ENCODE measurements at regions not wholly inside any gene's neighbourhood (a gene's known extent, or its start where the extent isn't known, plus 50 kb on each side); places are given as distances from the start of the nearest gene placed in this dataset.

DNA sequence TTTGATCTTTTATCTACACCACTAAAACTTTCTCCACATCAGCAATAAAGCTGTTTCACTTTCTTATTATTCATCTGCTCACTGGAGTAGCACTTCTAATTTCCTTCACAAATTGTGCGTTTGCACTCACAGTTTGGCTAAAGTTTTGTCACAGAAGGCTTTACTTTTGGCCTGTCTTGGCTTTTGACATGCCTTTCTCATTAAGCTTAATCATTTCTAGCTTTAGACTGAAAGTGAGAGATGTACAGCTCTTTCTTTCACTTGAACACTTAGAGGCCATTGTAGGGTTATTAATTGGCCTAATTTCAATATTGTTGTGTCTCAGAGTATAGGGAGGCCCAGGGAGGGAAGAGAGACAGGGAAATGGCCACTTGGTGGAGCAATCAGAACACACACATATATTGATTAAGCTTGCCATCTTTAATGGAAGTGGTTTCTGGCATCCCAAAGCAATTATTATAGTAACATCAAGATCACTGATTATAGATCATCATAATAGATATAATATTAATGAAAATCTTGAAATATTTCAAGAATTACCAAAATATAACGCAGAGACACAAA lies 512.5 kb downstream of the ETV1 start:
- FAIRE-seq (no peak), DNase-seq (ENCODE audit: insufficient read length, low spot score) (no peak)

DNA sequence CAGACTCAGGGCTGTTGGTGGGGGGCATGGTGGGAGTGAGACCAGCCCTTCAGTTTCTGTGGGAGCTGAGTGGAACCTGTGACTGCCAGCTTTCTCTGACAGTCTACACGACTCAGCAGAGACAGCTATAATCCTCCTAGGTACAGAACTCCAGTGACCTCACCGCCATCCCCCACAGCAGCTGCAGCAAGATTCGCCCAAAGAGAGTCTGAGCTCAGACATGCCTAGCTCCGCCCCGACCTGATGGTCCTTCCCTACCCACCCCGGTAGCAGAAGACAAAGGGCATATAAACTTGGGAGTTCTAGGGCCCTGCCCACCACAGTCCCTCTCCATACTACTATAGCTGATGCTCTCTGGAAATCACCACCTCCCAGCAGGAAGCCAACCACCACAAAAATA lies 500.1 kb downstream of the ETV1 start:
- DNase-seq (ENCODE audit: insufficient read length, low spot score): no peak
- FAIRE-seq: no peak

DNA sequence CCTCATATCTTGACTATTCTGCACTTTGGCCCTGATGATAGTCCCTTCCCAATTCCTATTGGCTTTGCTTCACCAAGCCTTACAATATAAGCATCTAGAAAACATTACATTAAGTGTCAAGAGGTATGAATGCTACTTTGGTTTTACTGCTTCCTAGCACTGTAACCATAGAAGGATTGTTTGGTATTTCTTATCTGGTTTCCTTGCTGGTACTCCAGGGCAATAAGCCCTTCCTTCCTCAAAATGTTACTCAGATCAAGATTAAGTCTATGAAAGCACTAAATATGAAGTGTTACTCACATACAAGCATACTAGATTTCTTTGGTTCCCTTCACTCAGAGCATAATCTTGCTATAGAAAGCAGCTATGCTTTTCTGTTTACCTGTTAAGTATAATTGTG lies 492.5 kb downstream of the ETV1 start:
- DNase-seq (ENCODE audit: insufficient read length, low spot score) (no peak), FAIRE-seq (no peak)

DNA sequence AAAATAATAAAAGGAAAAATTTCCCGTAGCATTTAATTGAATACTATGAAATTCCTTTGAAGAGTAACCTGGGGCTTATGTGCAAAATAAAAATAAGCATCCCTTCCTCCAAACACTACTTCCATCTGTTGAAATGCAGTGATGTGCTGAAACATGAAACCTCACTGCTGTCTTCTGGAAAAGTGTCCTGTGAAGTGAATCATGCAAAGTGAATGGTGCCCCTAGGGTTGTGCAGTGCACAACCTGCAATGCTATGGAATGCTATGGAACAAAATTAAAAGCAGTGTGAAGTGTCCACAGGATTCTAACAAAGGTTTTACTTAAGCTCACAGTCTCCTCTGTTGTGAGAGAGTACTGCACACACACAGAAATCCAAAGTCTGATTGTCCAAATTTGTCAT lies 480.9 kb downstream of the ETV1 start:
- no peak for FAIRE-seq
- no peak for DNase-seq (ENCODE audit: insufficient read length, low spot score)

DNA sequence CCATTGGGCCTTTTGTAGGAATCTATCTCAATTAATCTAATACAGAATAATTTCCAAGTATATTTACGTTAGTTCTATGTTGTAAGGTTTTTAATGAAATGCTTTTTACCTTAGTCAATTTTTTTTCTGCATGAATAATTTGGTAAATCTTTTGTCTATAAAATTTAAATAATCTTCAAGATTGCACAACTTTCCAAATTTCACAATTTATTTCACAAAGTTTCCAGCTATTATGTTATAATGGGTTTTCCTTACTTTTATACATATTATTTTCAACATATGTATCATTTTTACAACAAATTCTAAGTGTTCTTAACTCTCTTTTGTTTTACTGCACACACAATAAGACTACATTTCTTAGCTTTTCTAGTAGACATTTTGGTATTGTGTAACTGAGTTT lies 470.7 kb downstream of the ETV1 start:
- no peak for FAIRE-seq
- no peak for DNase-seq (ENCODE audit: insufficient read length, low spot score)

DNA sequence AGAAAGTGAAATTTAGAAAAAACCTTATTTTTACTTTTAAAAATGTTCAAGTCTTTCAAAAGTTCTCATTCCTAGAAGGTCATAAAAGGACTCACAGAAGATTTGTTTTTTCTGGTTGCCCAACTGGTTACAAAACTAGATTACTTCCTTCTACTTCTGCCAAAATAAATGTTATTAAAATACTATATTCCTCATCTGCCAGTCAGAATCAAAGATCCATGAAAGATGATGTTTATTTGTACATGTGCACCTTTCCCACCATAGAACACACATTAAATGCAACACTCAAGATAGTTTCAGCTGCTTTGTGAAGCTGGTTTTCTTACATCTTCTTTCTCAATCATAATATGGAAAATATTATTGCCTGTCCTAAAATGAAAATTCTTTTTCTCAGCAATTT lies 465.4 kb downstream of the ETV1 start:
- FAIRE-seq: no peak
- no peak for DNase-seq (ENCODE audit: insufficient read length, low spot score)

DNA sequence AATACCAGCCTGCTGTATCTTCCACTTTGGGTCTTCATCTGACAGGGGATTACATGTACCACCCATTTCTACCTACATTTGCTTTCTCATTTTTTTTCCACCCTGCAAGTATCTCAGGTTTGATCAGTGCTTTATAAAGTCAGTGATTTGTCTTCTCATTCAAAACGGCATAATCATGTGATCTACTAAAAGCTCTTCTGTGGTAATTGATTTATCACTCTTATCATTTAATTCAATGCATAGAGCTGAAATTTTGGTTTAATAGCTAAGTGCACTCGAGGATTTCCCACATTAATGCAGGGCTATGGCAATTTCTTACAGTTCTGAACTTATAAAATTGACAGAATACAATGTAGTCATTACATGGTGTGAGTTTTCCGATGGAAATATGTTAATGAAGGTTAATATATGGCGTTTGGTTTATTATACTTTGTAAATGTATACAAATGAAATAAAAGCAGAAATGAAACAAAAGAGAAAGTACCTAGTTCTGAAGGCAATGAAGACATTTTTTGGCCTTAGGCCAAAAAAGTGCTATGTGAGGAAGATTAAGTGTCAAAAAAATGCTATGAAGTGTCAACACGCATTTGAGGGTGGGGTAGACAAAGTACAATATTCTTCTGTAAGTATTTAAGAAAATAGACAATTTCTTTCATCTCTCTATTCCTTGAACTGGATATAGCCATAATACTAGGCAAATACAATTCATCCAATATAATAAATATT lies 457.3 kb downstream of the ETV1 start:
- FAIRE-seq: no peak

DNA sequence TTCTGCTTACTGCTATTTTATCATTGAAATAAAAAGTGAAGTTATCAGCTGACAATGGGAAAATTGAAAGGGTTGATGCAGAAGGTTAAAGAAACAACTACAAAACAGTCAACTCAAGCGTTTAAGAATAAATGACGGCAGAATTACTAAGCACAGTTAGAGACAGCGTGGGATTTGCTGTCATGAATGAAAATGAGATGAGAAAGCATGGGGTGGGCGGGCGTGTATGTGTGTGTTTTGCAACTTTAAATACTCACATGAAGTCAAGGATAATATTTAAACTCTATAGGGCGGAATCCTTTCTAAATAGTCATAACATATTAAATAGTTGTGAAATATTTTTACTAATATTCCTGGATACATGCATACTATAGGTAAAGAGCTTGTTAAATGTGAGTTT lies 450.8 kb downstream of the ETV1 start:
- FAIRE-seq: no peak
- no peak for DNase-seq (ENCODE audit: insufficient read length, low spot score)

More for the DNA sequence above, 457.3 kb downstream of the ETV1 start:
- DNase-seq (ENCODE audit: insufficient read length, low spot score): no peak

DNA sequence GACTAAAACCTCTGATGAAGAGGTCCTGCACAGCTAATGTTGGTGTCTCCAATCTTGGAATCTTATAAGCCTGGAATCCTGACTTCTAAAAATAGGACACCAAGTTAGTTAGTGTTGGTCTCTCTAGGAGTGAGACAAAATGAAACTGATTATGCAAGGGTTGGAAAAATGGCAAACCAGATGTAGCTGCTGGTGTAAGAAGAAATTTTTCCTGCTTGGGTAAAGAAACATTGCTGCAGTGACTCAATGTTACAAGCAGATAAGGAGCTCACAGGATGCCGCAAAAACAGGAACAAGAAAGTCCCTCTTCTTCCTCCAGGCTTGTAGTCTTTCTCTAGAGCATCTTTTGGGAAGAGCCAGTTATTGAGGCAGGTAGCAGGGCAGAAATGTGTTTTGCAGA lies 449.0 kb downstream of the ETV1 start:
- FAIRE-seq (no peak), DNase-seq (ENCODE audit: insufficient read length, low spot score) (no peak)

DNA sequence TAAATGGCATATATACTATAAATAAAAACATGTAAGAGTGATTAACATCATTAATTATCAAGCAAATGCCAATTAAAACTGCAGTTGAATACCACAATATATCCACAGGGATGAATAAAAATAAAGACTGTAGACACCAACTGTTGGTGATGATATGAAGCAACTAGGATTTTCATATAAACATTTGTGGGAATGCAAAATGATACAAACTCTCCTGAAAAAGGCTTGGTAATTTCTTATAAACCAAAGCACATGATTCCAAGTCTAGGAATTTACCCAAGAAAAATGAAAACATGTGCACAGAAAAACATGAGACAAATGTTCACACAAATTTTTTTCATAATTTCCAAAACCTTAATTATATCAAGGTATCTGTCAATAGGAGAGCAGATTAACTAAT lies 448.1 kb downstream of the ETV1 start:
- no peak for DNase-seq (ENCODE audit: insufficient read length, low spot score)
- FAIRE-seq: no peak

DNA sequence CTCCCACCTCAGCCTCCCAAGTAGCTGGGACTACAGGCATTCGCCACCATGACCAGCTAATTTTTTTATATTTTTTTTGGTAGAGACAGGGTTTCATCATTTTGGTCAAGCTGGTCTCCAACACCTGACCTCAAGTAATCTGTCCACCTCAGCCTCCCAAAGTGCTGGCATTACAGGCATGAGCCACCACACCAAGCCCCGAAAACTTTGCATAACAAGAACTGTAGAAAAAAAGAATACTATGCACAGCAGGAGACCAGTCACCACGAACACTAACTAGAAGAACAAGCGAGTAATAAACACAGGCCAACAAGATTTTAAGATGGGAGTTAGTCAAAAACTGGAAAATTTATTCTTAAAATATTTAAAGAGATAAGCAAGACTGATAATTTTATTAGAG lies 447.0 kb downstream of the ETV1 start:
- no peak for FAIRE-seq

DNA sequence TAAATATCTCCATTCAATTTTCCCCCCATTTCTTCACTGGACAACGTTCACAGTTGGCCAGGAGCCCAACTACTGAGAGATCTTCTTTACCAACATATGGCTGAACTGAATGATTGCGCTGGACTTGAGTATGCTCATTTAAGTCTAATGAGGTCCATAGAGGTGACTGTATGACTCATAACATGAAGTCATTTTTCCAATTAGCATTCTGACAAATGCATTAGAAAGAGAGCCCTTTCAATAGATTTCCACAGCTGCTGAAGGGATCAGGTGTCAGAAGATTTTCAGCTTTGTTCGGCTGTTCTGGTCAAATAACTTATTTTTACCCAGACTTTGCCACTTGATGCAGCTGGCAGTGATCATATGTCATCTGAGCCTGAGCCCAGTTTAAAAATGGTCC lies 438.0 kb downstream of the ETV1 start:
- FAIRE-seq (no peak), DNase-seq (ENCODE audit: insufficient read length, low spot score) (no peak)

More for the DNA sequence above, 447.0 kb downstream of the ETV1 start:
- no peak for DNase-seq (ENCODE audit: insufficient read length, low spot score)

DNA sequence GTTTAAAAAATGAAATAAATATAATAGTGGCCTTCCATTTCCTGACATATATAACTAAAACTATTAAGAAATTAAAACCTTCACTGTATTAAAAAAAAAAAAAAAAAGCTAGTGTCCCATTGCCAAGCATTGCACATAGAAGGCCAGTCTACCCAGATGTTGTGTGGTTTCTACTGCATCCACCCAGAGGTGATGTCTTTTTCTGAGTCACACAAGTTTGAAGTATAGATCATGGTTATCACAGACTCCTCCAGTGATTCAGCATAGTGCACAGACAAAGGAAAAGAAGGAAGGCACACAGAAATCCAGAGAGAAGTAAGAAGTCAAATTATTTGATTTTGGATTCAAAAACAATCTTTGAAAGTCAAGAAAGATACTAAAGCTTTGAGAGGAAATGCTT lies 429.0 kb downstream of the ETV1 start:
- no peak for DNase-seq (ENCODE audit: insufficient read length, low spot score)

DNA sequence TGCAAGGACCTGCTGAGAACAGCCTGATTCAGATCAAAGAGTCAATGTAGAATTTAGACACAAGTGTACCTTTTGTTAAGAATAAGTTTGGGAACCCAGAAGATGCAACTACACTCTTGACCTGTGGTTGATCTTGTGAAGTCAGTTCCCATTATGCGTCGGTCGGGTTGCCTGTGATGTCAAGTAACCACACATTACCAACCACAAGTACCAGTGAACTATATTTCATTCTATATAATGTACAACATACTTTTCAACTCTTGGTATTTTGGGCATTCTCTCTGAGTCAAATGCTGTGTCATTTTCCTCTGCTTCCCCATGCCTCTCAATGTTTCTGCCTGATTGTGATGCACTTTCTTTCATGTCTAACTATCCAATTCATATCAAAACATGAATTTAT lies 426.2 kb downstream of the ETV1 start:
- FAIRE-seq (no peak), DNase-seq (ENCODE audit: insufficient read length, low spot score) (no peak)

More for the DNA sequence above, 429.0 kb downstream of the ETV1 start:
- no peak for FAIRE-seq

DNA sequence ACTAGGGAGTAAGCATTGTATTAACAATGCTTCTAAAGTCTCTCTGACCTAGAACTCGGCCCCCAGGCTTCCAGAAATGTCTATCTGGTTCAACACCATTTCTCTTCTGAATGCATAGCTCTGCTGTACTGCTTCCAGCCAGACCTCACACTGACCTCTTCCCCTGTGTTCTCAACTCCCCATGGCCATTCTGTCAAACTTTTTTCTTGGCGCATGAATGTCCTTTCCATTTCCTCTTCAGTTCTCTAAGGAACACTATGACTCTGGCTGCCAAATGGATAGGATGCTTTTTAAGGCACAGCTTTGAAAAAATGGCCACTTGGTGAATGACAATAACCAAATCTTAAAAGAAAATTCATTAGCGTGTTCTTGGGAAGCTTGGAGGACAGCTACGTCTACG lies 425.8 kb downstream of the ETV1 start:
- DNase-seq (ENCODE audit: insufficient read length, low spot score) (no peak), FAIRE-seq (no peak)

DNA sequence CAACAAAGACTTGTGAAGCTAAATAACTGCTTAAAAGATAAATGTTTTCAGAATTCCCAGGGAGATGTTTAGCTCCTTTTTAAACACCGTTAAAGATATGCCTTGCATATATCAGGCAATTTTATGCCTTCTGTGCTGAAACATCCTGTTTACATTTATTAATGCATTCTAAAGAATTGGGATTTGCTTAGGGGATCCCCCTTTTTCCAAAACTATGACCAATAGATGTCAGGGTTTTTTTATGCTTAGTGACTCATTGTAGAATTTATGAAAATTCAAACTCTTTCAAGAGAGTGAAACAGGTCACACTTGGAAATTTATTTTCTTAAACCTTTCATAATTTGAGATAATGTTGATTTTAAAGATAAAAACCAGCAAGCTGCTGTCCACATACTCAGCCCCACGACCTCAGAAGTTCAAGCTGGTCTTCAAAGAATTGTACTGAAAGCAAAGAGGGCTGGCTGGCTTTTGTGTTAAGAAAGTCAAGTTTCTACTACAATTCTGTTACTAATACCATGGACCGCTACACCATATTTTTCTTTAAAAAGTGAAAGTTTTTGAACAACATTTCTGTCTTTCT lies 411.8 kb downstream of the ETV1 start:
- FAIRE-seq (no peak), DNase-seq (ENCODE audit: insufficient read length, low spot score) (no peak)

DNA sequence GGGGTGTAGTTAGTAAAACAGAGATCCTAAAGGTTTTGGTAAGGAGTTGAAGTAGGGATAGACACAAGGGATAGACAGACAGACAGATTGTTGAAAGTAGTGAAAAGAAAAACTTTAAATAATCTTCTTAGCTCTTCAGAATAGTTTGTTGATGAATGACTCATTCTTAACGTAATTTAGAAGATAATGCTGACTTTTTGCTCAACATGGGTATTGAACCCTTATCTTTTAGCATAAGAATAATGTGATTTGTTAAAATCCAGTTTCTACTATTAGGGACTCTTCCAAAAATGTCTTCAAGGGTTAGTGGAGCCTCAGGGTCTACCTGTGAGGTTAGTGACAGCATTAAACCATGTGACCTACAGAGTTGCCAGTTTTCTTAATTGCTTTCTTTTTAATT lies 411.2 kb downstream of the ETV1 start:
- no peak for FAIRE-seq
- no peak for DNase-seq (ENCODE audit: insufficient read length, low spot score)

DNA sequence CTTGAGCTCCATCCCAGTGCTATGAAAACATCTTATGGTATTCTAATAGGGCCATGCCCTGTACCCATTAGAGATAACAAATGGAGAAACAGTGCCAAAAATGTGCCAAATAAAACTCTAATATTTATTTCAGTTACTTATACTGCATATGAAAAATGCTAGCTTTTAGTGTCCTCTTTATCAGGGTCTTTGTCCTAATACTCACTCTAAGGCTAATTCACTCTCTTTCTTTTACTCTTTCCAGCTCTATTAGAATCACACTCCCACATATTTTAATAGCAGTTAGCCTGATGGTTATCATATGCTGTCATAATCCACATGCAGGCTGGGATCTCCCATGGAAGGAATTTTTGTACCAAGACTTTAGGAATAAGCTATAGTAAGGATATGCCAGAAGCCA lies 408.4 kb downstream of the ETV1 start:
- FAIRE-seq (no peak), DNase-seq (ENCODE audit: insufficient read length, low spot score) (no peak)

DNA sequence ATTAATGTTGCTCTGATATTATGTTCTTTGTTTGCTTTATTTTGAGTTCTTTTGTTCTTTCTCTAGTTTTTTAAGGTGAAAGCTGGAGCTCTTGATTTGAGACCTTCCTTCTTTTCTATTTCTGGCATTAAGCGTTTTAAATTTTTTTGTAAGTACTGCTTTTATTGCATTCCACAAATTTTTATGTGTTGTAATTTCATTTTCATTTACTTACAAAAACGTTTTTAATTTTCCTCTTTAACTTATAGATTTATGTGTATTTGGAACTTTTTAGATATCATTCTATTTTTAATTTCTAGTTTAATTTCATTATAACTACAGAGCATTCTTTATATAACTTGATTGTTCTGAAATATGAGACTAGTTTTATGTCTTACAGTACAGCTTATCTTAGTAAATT lies 395.6 kb downstream of the ETV1 start:
- FAIRE-seq (no peak), DNase-seq (ENCODE audit: insufficient read length, low spot score) (no peak)

DNA sequence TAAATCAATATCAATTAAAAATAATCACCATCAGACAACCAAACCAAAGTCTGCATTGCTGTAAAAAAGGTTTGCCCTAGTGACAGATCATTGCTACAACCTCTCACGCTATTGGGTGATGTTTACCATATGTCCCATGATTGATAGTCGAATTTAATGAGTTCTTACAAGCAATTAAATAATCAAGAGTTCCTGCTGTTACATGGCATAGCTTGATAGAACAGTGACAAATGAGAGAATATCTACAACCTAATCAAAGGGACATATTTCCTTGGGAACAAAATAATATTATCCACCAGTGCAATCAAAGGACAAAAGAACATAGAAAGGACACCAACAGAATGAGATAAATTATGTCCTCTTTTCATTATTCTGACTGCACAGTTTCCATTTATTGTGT lies 387.4 kb downstream of the ETV1 start:
- no peak for DNase-seq (ENCODE audit: insufficient read length, low spot score)

DNA sequence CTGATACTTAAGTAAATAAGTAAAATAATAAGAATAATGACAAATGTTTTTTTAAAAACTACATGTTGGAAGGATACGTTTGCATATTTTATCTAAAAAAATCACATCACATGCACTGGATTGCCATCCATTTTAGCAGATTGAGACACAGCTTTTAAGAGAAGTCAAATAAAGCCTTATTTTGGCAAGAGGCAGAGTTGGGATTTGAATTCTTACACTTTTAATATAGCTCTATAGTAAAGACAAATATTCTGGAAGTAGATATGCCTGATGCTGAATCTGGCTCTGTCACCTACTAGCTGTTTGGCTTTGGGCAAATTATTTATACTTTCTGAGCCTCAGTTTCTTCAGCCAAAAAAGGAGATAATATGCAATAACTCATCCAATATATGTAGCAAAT lies 386.4 kb downstream of the ETV1 start:
- DNase-seq (ENCODE audit: insufficient read length, low spot score): no peak
- FAIRE-seq: no peak

More for the DNA sequence above, 387.4 kb downstream of the ETV1 start:
- FAIRE-seq: no peak

DNA sequence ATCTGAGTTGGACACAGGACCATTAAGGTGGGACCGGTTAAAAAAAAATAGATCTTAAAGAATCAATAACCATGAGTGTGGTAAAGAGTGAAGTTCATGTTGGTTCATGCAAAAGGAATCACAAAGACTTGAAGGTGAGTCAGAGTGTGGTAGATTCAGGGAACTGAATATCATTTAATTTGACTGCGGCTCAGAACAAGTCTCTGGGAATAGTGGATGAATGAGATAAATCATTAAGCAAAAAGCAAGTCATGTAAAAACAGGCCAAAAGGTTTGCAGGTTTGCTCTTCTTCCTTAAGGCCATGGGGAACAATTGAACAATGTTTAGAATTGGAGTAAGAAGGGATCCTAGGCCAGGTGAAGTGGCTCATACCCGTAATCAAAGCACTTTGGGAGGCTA lies 385.8 kb downstream of the ETV1 start:
- DNase-seq (ENCODE audit: insufficient read length, low spot score) (no peak), FAIRE-seq (no peak)
